ES-I3 (cell line): ENCODE measurements at regions not wholly inside any gene's neighbourhood (a gene's known extent, or its start where the extent isn't known, plus 50 kb on each side); places are given as distances from the start of the nearest gene placed in this dataset.
"Not testable (repeated sequence)": the region's sequence is repeated elsewhere in the genome, so short reads cannot be mapped to it uniquely, and the experiment has no call there.

ENCODE experiments used
- H3K36me3 ChIP-seq: 2 replicates; pipeline ENCODE4 v1.6.1; 2013; ENCODE audit warnings: mild to moderate bottlenecking, low read length, control low read depth, moderate library complexity; ENCODE audit not compliant: insufficient read depth
- H3K4me1 ChIP-seq: 2 replicates; pipeline ENCODE4 v1.6.1; 2013; ENCODE audit warnings: mild to moderate bottlenecking, control low read depth, low read length; ENCODE audit not compliant: insufficient read depth
- H3K9ac ChIP-seq: 2 replicates; pipeline ENCODE4 v1.6.1; 2013; ENCODE audit warnings: low read depth, mild to moderate bottlenecking, low read length, moderate library complexity
- H3K9me3 ChIP-seq: 2 replicates; pipeline ENCODE4 v1.6.1; 2013; ENCODE audit warnings: mild to moderate bottlenecking, low read length, moderate library complexity; ENCODE audit not compliant: control insufficient read depth, insufficient read depth

DNA sequence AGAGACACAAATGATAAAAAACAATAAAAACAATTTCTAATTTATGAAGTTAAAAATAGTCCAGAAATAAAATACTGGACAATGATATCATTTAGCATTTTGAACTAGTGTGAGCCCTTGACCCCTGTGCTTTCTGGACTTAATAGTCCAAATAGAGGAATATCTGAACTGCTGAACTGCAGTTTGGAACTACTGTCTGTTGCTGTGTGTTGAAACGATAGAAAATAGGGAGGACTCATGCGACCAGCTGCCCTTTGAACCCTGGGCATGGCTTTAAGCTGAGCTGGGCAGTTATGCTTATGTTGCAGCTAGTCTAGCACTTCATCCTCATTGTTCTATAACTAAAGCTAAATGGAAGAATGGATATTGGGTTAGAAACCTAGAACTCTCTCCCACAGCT, 99.5 kb downstream of the FMR1NB start:
- Histone ChIP-seq H3K36me3 (no peaks in the 10 kb centered on the region), H3K9me3 (no peaks in the 10 kb centered on the region), H3K9ac (no peak overlapping the region)

GRCh38 chrX:148084611-148085010, 103.5 kb downstream of the FMR1NB start:
- Histone ChIP-seq H3K9me3 (no peaks in the 10 kb centered on the region), H3K4me1 (no peaks in the 10 kb centered on the region)

More for the DNA sequence above, 99.5 kb downstream of the FMR1NB start:
- H3K4me1 ChIP-seq, result no peaks in the 10 kb centered on the region

DNA sequence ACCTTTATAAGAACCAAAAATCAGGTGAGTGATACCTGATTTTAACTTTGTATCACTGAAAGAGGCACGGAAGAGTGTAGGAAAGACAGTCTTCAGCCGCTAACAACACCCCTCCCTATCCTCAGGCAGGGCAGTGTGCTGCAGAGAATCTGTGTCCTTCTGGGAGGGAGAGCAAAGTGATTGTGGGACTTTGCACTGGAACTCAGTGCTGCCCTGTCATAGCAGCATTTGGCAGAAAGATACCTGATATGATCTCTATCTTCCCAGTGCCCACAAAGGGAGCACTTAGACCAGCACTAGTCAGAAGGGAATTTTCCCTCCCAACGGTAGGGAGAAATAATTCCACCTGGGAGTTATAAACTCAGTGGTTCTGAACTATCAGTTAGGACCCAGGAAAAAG, 139.0 kb downstream of the FMR1NB start:
- no peak overlapping the region for H3K9ac ChIP-seq
- no peaks in the 10 kb centered on the region for H3K36me3 ChIP-seq
- H3K9me3 ChIP-seq, result no peaks in the 10 kb centered on the region
- H3K4me1 ChIP-seq, result no peaks in the 10 kb centered on the region

More at GRCh38 chrX:148084611-148085010, 103.5 kb downstream of the FMR1NB start:
- Histone ChIP-seq H3K36me3 (no peaks in the 10 kb centered on the region), H3K9ac (no peak overlapping the region)

- no peak overlapping the region for H3K9ac ChIP-seq
- no peaks in the 10 kb centered on the region for H3K36me3 ChIP-seq
- H3K4me1 ChIP-seq, result no peaks in the 10 kb centered on the region
- H3K9me3 ChIP-seq, result no peaks in the 10 kb centered on the region
These were observed 140.0 kb downstream of the FMR1NB start for GRCh38 chrX:148120999-148121623.

DNA sequence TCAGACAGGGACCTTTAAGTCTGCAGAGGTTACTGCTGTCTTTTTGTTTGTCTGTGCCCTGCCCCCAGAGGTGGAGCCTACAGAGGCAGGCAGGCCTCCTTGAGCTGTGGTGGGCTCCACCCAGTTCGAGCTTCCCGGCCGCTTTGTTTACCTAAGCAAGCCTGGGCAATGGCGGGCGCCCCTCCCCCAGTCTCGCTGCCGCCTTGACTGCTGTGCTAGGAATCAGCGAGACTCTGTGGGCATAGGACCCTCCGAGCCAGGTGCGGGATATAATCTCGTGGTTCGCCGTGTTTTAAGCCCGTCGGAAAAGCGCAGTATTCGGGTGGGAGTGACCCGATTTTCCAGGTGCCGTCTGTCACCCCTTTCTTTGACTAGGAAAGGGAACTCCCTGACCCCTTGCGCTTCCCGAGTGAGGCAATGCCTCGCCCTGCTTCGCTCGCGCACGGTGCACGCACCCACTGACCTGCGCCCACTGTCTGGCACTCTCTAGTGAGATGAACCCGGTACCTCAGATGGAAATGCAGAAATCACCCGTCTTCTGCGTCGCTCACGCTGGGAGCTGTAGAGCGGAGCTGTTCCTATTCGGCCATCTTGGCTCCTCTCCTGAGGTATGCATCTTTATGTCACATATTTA, 147.9 kb downstream of the FMR1NB start:
- peak overlapping the region; percentile 39 for H3K9ac ChIP-seq
- H3K36me3 ChIP-seq, H3K4me1 ChIP-seq, H3K9me3 ChIP-seq: not testable (repeated sequence)

GRCh38 chrX:148133105-148133725, 152.1 kb downstream of the FMR1NB start:
- no peaks in the 10 kb centered on the region for H3K36me3 ChIP-seq
- H3K4me1 ChIP-seq, result peaks cover 6% of the 10 kb centered on the region; the same call in 1 of the 2 replicates
- no peaks in the 10 kb centered on the region for H3K9me3 ChIP-seq
- H3K9ac ChIP-seq, result no peak overlapping the region

- H3K9ac ChIP-seq, result no peak overlapping the region
- H3K36me3 ChIP-seq, result no peaks in the 10 kb centered on the region
- no peaks in the 10 kb centered on the region for H3K9me3 ChIP-seq
These were observed 153.4 kb downstream of the FMR1NB start for GRCh38 chrX:148134578-148134977.

DNA sequence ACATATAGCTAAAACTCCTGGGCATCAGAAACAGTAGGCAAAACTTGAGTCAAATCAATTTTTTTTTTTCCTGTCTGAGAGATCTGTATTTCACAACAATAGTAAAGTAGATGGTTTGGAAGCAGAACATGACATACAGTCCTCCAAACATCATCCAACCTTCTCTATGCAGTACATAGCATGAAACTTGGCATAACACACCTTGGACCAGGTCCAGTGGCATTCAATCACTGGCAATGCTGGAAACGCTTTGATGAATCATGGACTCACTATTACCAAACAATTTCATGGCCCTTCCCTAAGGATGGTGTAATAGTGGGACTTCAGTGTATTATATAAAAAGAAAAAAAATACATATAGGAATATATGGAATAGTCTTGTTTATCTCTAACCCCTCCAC, 154.6 kb downstream of the FMR1NB start:
- H3K9me3 ChIP-seq, result no peaks in the 10 kb centered on the region
- no peaks in the 10 kb centered on the region for H3K36me3 ChIP-seq
- H3K4me1 ChIP-seq, result peaks cover 3% of the 10 kb centered on the region; the same call in 1 of the 2 replicates
- H3K9ac ChIP-seq, result no peak overlapping the region

More at GRCh38 chrX:148134578-148134977, 153.4 kb downstream of the FMR1NB start:
- peaks cover 6% of the 10 kb centered on the region; the same call in 1 of the 2 replicates for H3K4me1 ChIP-seq

DNA sequence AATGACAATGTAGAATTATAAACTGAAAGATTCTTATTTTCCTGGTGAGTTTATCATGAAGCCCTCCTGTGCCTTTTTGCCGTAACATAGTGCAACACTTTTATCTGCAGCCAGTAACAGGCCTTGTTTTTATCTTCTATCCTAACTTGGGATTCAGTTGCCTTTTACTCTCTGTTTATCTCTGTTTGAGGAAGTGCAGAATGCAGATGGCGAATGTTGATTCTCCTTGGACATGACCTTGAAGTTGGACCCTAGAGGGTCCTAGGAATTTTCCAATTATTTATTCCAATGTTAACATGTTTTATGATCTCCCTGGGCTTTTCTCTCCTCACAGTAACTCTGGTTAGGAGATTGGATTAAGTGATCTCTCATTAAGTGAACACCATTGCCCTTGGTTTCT, 165.0 kb downstream of the FMR1NB start:
- no peaks in the 10 kb centered on the region for H3K4me1 ChIP-seq
- H3K9ac ChIP-seq, result no peak overlapping the region
- no peaks in the 10 kb centered on the region for H3K36me3 ChIP-seq
- no peaks in the 10 kb centered on the region for H3K9me3 ChIP-seq

GRCh38 chrX:148156986-148157385, 175.8 kb downstream of the FMR1NB start:
- Histone ChIP-seq H3K36me3 (no peaks in the 10 kb centered on the region), H3K4me1 (peaks cover 5% of the 10 kb centered on the region; the same call in 1 of the 2 replicates), H3K9me3 (no peaks in the 10 kb centered on the region), H3K9ac (no peak overlapping the region)

DNA sequence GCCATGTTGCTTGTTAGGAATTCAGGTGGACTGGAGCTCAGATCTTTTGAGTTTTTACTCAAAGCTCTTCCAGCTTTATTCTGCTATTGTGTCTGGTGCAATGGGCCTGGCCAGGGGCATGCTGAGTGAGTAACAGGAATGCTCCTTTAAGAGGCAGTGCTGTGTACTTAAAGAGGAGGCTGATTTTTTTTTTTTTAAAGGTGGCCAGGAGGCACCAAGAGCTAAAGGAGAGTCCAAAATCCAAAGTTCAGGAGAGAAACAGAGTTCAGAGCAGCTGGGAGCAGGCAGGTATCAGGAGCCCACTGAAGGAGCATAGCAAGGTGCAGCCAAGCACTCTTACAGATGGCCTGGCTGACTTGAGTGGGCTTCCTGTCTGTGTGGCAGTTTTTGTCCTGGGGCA, 178.7 kb downstream of the FMR1NB start:
- H3K9me3 ChIP-seq, result no peaks in the 10 kb centered on the region
- H3K4me1 ChIP-seq, result peaks cover 5% of the 10 kb centered on the region; the same call in 1 of the 2 replicates
- H3K9ac ChIP-seq, result no peak overlapping the region
- H3K36me3 ChIP-seq, result no peaks in the 10 kb centered on the region

GRCh38 chrX:148161701-148162100, 180.6 kb downstream of the FMR1NB start:
- no peak overlapping the region for H3K9ac ChIP-seq
- H3K4me1 ChIP-seq, result peaks cover 5% of the 10 kb centered on the region; the same call in 1 of the 2 replicates
- no peaks in the 10 kb centered on the region for H3K36me3 ChIP-seq
- no peaks in the 10 kb centered on the region for H3K9me3 ChIP-seq

DNA sequence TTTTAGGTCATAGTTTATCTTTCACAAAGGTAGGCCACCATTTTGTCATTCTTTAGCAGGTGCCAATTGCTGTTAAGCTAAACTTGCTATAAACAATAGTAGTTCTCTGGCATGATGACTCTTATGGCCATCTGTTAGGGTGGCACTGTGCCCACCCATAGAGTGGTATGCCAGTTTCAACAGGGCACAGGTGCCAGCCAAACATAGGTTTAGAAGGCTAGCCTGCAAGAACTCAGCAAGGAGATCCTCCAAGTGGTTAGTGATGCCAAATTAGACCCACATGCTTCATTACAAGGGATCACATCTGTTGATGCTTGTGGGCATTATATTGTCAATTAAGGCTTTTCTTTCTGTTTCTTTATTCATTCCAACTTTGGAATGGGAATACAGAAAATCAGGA, 204.5 kb downstream of the FMR1NB start:
- H3K4me1 ChIP-seq, result no peaks in the 10 kb centered on the region
- no peaks in the 10 kb centered on the region for H3K9me3 ChIP-seq
- no peak overlapping the region for H3K9ac ChIP-seq
- no peaks in the 10 kb centered on the region for H3K36me3 ChIP-seq

- H3K9ac ChIP-seq, result no peak overlapping the region
- H3K4me1 ChIP-seq, result no peaks in the 10 kb centered on the region
- H3K9me3 ChIP-seq, result no peaks in the 10 kb centered on the region
- no peaks in the 10 kb centered on the region for H3K36me3 ChIP-seq
These were observed 211.4 kb downstream of the FMR1NB start for GRCh38 chrX:148192547-148192946.

GRCh38 chrX:148193759-148194158, 212.6 kb downstream of the FMR1NB start:
- Histone ChIP-seq H3K9ac (no peak overlapping the region), H3K4me1 (no peaks in the 10 kb centered on the region), H3K9me3 (no peaks in the 10 kb centered on the region), H3K36me3 (no peaks in the 10 kb centered on the region)
